SH-SY5Y (cell line): ENCODE measurements at regions not wholly inside any gene's neighbourhood (a gene's known extent, or its start where the extent isn't known, plus 50 kb on each side); places are given as distances from the start of the nearest gene placed in this dataset.

Experiments
- GATA2 ChIP-seq: IDR thresholded peaks from 2 replicates; pipeline ENCODE4 v1.6.1; 2011; ENCODE audit warnings: mild to moderate bottlenecking, low read depth, low read length
- GATA3 ChIP-seq: IDR thresholded peaks from 2 replicates; pipeline ENCODE4 v1.6.1; 2011; ENCODE audit warnings: low read depth, mild to moderate bottlenecking, low read length, moderate library complexity

DNA sequence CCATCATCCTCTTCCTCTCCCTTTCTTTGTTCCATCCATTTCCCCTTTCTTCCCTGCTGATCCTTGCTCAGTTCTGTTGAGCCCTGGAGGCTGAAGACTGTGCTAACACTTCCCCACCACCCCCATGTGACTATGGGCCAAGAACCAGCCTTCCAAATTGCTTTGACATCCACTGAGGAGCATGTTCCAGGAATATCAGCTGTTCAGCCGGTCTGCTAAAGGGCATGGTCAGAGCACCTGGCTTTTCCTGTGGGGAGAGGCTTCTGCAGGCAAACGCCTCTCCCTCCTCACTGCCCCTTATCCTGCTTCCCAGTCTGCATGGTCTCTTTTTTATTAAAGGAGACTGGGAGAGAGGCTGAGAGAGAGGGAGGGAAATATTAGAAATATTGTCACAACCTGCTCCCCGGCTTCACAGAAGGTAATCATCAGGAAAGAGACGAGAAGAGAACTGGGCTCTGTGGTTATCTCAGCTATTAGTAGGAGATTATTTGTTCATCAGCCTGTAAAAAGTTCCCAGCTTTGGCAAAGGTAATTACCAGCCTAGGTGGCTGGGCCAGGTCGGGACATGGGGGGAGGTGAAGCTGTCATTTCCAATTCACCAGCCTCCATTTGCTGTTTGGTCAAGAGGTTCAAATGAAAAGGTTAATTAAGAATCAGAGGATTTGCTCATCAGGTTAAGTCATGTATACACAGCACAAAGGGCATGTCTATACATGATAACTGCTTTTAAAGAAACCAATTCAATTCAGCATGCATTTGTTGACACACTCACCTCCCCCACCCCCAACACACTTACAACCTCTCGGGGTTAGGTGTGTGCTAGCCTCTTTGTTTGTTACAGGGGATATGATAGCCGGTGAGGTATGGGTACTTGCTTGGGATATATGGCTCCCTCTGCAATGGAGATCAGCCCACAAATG lies 83.7 kb upstream of the CRHR1 start:
- TF ChIP-seq GATA2 (no peak), GATA3 (no peak)
